T-helper 22 cell (primary cell): ENCODE measurements at regions not wholly inside any gene's neighbourhood (a gene's known extent, or its start where the extent isn't known, plus 50 kb on each side); places are given as distances from the start of the nearest gene placed in this dataset.

Experiments
- DNase-seq: peaks from one replicate; pipeline ENCODE4 v3.0.0-alpha.2; 2020; ENCODE audit warnings: low read depth

DNA sequence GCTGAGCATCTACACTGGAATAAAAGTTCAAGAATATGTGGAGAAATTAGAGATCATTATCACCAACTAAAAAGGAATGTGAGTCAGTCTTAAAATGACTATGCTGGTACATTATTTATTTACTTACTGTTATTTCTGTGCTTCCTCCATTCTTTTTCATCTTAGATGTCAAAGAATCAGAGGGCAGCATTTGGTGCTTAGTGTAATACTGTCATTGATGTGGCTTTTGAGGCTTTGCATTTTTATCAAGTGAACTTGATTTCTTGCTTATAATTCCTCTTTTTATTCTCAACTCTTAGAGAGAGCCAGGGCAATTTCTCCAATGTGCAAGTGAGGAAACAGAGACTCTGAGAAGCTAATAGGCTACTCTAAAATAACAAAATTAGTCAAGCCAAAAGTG is 163.7 kb upstream of the TRPC7 start:
- no peak for DNase-seq

DNA sequence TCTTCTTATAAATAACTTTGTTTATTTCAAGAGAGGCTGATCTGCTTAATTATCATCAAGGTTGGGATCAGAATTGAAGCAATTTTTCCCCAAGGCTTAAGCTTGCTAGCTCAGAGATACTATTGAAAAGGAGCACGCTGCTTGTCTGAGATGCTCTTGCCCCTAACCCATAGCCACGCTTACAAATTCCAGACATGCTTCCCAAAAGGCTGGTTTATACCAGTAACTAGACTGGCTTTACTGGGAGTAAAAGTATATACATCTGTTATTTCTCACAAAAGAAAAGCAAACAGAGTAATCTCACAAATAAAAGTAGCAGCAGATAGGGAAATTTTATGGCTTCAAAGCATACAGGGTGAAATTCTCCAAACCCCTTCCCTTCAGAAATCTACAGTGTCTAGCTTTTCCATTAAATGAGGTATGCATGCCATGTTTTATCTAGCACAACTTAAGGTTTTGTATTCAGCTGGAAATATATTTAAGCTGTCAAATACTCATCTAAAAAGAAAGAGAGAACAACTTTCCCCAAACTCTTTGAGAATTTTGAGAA is 163.2 kb upstream of the TRPC7 start:
- no peak for DNase-seq

DNA sequence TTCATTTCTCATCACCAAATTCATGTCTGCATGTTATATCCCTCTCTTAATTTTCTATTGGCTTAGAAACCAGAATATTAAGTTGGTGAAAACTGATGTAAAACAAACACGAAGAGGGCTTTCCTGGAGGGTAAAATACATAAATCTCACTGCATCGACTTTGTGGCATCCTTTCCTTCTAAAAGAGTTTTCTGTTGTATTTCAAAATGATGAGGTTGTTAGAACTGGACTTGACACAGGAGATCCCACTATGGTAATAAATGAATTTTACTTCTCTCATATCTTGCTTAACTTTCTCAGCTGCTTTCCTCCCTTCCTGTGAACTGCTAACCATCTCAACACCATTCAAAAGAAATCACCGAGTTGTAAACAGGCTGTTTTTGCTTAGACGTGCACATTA is 162.0 kb upstream of the TRPC7 start:
- DNase-seq: no peak

GRCh38 chr5:136526791-136527190 is 161.4 kb upstream of the TRPC7 start:
- DNase-seq: no peak

- DNase-seq: no peak
Observed at GRCh38 chr5:136526021-136526420, 160.7 kb upstream of the TRPC7 start.

- no peak for DNase-seq
Observed at GRCh38 chr5:136525597-136525996, 160.3 kb upstream of the TRPC7 start.

GRCh38 chr5:136522217-136522956 is 157.0 kb upstream of the TRPC7 start:
- no peak for DNase-seq

DNA sequence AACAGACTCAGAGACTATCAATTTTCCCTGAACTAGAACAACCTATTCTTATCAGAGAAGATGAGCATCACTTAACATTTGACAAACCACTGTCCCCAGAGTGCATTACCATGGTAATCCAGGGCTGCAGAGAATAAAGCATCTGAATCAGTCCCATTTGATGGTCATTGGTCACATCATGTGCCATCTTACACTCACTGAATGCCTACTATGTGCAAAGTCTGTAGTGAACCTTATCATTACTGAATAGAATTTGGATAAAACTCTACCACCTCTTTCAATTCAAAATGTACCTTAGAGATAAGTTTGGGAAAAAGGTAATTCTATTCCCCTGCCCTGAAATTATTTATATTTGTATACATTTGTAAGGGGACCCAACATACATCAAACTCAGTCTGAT is 156.4 kb upstream of the TRPC7 start:
- no peak for DNase-seq

GRCh38 chr5:136518814-136519213 is 153.5 kb upstream of the TRPC7 start:
- DNase-seq: no peak

DNA sequence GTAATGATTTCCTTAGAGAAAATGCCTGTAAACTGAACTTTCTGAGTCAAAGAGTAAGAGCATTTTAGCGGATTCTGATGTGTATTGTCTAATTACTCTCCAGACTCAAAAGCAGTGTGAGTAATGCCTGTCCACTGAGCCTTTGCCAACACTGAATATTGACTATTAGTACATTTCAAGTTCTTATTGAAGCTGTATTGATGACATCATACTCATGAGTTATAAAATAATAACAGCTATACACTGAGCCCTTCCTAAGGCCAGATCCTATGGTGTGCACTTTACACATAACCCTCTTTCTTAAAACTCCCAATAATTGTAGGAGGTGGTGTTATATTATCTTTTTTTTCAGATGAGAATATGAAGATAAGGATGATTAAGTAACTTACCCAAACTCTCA is 152.8 kb upstream of the TRPC7 start:
- no peak for DNase-seq

GRCh38 chr5:136517755-136518154 is 152.4 kb upstream of the TRPC7 start:
- DNase-seq: no peak

DNA sequence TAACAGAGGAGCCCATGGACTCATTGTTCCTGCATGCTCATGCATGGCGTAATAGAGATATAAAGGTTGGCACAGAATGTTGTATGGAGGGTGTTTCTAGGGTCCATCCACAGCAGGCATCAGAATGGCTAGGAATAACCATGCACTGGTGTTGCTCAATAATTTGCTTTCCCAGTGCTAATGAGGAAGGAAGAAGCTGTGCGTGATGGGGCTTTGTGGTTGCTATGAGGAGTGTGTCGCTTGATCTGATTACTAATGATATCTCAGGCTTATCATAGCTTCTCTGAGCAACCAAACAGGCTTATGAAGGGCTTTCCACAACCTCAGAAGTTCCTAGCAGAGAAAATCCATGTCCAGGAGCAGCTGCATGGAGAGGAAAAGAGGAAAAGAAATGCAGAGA is 151.3 kb upstream of the TRPC7 start:
- DNase-seq: no peak

GRCh38 chr5:136513430-136513829 is 148.1 kb upstream of the TRPC7 start:
- DNase-seq: no peak

DNA sequence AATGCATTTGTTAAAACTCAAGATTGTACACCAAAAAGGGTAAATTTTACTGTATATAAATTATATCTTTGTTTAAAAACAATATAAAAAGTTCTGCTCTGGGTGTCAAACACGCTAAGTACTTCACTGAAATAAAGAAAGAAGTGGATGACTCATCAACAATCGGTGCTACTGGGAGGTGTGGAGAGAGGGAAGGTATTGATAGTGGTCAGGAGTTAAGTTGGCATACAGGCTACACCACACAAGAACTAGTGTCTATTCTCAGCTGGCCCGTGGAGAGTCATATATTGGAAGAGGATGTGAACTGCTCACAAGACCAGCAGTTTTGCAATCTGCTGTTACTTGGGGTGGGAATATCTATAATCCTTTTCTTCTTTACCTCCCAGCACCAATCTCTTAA is 145.7 kb upstream of the TRPC7 start:
- no peak for DNase-seq

GRCh38 chr5:136510481-136510880 is 145.1 kb upstream of the TRPC7 start:
- no peak for DNase-seq

DNA sequence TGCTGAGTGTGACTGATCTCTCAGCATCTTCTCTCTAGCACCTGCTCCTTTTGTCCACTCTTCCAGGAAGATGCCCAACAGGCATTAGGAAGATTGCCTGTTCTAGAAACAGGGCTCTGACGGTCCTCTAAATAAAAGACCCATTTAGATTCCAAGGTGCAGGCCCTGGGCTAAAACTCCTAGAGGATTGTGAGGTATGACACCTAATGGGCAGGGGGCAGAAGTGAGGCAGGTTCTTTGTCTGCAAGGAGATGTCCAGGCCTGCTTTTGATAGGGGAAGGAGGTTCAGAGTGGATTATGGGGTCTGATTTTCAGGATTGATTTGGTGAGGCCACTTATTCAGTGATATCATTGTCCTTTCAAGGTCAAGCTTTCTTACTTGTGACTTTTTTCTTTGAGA is 140.8 kb upstream of the TRPC7 start:
- no peak for DNase-seq

DNA sequence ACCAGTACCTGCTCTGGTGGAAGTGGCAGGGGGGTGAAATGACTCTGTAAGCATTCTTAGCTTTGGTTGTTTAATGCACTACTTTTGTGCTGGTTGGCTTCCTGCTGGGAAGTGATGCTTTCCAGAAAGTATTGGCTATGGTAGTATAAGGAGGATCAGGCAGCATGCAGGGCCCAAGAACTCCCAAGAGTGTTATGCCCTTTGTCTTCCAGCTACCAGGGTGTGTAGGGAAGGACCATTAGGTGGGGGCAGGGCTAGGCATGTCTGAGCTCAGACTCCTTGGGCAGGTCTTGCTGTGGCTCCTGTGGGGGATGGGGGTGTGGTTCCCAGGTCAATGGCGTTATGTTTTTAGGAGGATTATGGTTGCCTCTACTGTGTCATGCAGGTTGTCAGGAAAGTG is 135.8 kb upstream of the TRPC7 start:
- no peak for DNase-seq

- DNase-seq: no peak
Observed at GRCh38 chr5:136492587-136492986, 127.2 kb upstream of the TRPC7 start.

DNA sequence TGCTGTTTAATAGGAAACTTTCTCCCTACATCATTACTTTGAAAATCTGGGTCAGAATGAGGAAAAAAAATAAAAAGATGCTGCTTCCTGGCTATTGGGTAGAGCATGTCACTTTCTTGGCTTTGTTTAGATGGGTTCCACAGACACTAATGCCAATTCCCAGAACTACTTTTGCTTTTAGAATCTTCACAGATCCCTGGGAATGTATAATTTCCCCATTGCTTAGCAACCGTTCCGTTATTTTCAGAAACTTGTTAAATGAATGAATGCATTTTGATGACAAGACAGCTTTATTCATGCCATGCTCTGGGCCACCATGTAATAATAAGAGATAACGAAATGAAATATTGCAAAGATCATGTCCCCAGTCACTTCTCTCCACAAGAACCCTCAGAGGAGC is 126.5 kb upstream of the TRPC7 start:
- no peak for DNase-seq

DNA sequence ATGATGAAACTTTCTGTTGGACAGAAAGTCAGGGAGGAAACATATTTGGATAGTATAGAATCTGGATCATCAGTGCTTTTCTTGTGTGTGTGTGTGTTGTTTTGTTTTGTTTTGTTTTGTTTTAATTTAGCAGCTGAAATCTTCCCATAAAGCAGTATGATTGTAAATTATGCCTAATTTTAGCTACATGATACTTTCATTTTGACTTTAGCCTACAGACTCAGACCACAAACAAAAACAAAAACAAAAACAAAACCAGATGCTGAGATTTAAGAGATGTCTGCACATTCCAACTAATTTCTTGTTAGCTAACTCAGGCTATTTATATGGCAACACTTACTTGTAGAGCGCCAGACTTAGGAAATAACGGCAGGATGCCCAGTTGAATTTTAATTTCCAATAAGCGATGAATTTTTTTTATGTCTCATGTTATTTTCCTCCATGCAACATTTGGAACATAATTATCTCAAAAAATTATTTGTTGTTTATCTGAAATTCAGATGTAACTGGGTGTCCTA is 119.5 kb upstream of the TRPC7 start:
- no peak for DNase-seq

DNA sequence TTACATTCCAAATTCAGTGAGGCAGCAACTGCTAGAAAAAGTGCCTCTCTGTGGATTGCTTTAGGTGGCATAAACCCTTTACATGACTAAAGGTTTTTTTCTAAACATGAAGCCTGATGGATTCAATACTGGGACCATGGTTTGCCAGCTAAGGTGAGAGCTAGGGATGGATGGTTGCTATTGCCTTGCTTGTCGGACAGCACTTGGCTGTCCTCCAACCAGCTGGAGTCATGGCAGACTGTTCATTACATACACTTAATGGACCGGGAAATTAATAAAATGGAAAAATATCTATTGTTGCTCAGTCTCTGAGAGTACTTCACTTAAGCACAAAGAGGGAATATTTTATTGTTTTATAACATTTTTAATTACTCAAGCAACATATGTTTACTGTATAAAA is 116.9 kb upstream of the TRPC7 start:
- DNase-seq: no peak

GRCh38 chr5:136474466-136474865 is 109.1 kb upstream of the TRPC7 start:
- DNase-seq: no peak

- DNase-seq: no peak
Observed at GRCh38 chr5:136467632-136468031, 102.3 kb upstream of the TRPC7 start.

DNA sequence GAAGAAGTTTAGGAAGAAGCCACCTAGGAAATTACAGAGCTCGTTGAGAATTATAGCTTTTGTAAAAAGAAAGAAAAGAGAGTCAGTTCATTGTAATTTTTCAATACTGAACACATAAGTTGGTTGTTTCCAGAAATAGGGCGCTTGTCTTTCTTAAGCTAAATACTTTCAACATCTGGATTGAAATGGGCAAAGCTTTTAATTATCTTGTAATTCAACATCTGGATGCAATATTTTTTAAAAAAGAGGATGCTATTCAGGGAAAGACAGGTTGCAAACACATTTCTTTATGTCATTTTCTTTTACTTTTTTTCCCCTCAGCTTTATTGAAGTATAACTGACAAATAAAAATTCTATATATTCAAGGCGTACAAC is 100.7 kb upstream of the TRPC7 start:
- no peak for DNase-seq
